ENCODE measurements at regions not wholly inside any gene's neighbourhood (a gene's known extent, or its start where the extent isn't known, plus 50 kb on each side); places are given as distances from the start of the nearest gene placed in this dataset.

DNA sequence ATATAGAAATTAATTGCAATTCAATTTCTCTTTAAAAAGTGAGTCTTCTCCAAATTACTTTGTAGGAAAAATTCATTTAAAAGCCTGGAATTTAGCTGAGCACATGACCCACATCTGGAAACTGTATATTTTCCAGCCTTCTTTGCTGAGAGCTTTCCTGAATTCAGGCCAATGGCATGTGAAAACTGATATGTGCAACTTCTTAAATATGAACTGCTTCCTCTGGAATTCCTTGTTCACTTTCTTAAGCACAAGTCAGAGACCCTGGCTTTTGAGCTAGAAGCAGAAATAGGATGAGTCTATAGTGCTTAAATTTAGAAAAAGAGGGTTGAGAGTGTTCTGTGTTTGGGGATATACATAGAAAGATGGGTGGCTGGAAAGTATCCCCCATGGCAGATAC lies 365.1 kb upstream of the MTPN start:
- Histone ChIP-seq H4K8ac (replicated peaks; ENCODE audit: insufficient read length, low read depth, low read length) (no peak overlapping the region), H4K5ac (ENCODE audit: insufficient read length, low read depth, low read length) (no peak overlapping the region), H3K4ac (ENCODE audit: low read depth, low read length) (no peak overlapping the region), H2BK12ac (ENCODE audit: insufficient read length, low read depth, low read length) (no peak overlapping the region), H3K4me2 (ENCODE audit: insufficient read depth, insufficient read length, low read length) (no peak overlapping the region), H3K79me1 (ENCODE audit: insufficient read depth, low read depth, low read length, poor library complexity, severe bottlenecking) (no peaks in the 10 kb centered on the region), H2AFZ (ENCODE audit: low read length) (no peak overlapping the region), H3K4me1 (ENCODE audit: insufficient read depth, low read length) (no peaks in the 10 kb centered on the region; the same call in 1 of the 2 replicates), H2BK5ac (ENCODE audit: insufficient read length, low read length) (no peak overlapping the region), H2BK20ac (ENCODE audit: low read depth, low read length, poor library complexity, severe bottlenecking) (no peak overlapping the region), H2BK15ac (ENCODE audit: low read depth, low read length) (no peak overlapping the region), H3K79me2 (ENCODE audit: insufficient read depth, low read length) (no peaks in the 10 kb centered on the region), H4K91ac (ENCODE audit: insufficient read length, low read depth, low read length) (no peak overlapping the region), H2BK120ac (ENCODE audit: low read depth, low read length, poor library complexity, severe bottlenecking) (no peak overlapping the region), H2AK5ac (ENCODE audit: insufficient read length, low read length) (no peak overlapping the region), H3K14ac (ENCODE audit: insufficient read depth, low read length) (no peak overlapping the region), H3K9me3 (ENCODE audit: control insufficient read depth, low read depth, low read length) (no peaks in the 10 kb centered on the region), H3K23me2 (ENCODE audit: insufficient read length, low read depth, low read length, poor library complexity, severe bottlenecking) (no peaks in the 10 kb centered on the region), H4K20me1 (ENCODE audit: control insufficient read depth, insufficient read depth, insufficient read length) (no peaks in the 10 kb centered on the region), H3K27ac (ENCODE audit: insufficient read length, low read depth, low read length) (no peak overlapping the region), H3K9ac (ENCODE audit: extremely low read depth, insufficient read length, low read length) (no peak overlapping the region), H3K23ac (ENCODE audit: insufficient read length, low read depth, low read length) (no peak overlapping the region), H3K18ac (ENCODE audit: insufficient read length, low read depth, low read length) (no peak overlapping the region), H3K56ac (ENCODE audit: insufficient read length, low read depth, low read length) (no peak overlapping the region), H3K27me3 (ENCODE audit: insufficient read depth, low read length) (no peaks in the 10 kb centered on the region), H3T11ph (ENCODE audit: low read length) (no peak overlapping the region)
- Mint-ChIP-seq H3K9me3 (no peaks in the 10 kb centered on the region), H3K27ac (no peak overlapping the region), H3K4me1 (no peaks in the 10 kb centered on the region), H3K27me3 (ENCODE audit: low read depth) (no peaks in the 10 kb centered on the region), H3K4me3 (no peak overlapping the region), H3K36me3 (ENCODE audit: insufficient read depth in 1 of 3, low read depth in 3 of 3) (no peaks in the 10 kb centered on the region)
- TF ChIP-seq, protein P1, sequence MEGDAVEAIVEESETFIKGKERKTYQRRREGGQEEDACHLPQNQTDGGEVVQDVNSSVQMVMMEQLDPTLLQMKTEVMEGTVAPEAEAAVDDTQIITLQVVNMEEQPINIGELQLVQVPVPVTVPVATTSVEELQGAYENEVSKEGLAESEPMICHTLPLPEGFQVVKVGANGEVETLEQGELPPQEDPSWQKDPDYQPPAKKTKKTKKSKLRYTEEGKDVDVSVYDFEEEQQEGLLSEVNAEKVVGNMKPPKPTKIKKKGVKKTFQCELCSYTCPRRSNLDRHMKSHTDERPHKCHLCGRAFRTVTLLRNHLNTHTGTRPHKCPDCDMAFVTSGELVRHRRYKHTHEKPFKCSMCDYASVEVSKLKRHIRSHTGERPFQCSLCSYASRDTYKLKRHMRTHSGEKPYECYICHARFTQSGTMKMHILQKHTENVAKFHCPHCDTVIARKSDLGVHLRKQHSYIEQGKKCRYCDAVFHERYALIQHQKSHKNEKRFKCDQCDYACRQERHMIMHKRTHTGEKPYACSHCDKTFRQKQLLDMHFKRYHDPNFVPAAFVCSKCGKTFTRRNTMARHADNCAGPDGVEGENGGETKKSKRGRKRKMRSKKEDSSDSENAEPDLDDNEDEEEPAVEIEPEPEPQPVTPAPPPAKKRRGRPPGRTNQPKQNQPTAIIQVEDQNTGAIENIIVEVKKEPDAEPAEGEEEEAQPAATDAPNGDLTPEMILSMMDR (conservative IDR thresholded peaks at IDR 0.05): no peak
- DNase-seq: no peak
